Mesodermal cell (in vitro differentiated cells): ENCODE measurements at regions not wholly inside any gene's neighbourhood (a gene's known extent, or its start where the extent isn't known, plus 50 kb on each side); places are given as distances from the start of the nearest gene placed in this dataset.

Experiments
- H3K27ac ChIP-seq: 2 replicates; pipeline ENCODE4 v1.7.0; 2013; ENCODE audit warnings: mild to moderate bottlenecking, low read depth, low read length, moderate library complexity; ENCODE audit not compliant: severe bottlenecking
- H3K36me3 ChIP-seq: 2 replicates; pipeline ENCODE4 v1.7.1; 2013; ENCODE audit warnings: mild to moderate bottlenecking, low read length, moderate library complexity; ENCODE audit not compliant: control insufficient read depth, insufficient read depth
- H3K4me1 ChIP-seq: one replicate; pipeline ENCODE4 v1.7.1; 2013; ENCODE audit warnings: mild to moderate bottlenecking, low read length; ENCODE audit not compliant: insufficient read depth, control insufficient read depth, poor library complexity, severe bottlenecking
- H3K4me3 ChIP-seq: 2 replicates; pipeline ENCODE4 v1.7.0; 2013; ENCODE audit warnings: low read length, control low read depth, mild to moderate bottlenecking; ENCODE audit not compliant: insufficient read depth, poor library complexity, severe bottlenecking; ENCODE audit errors: extremely low read depth
- H3K9me3 ChIP-seq: 2 replicates; pipeline ENCODE4 v1.7.1; 2013; ENCODE audit warnings: mild to moderate bottlenecking, low read length, moderate library complexity; ENCODE audit not compliant: control insufficient read depth
- WGBS, 2 experiments: methylation state at CpG; one replicate each; pipeline ENCODE4 v1.1.5; 2013; ENCODE audit warnings: missing lambda C conversion rate in 2 of 2; ENCODE audit not compliant: insufficient coverage in 2 of 2; 5-methylcytosine and 5-hydroxymethylcytosine counted together

DNA sequence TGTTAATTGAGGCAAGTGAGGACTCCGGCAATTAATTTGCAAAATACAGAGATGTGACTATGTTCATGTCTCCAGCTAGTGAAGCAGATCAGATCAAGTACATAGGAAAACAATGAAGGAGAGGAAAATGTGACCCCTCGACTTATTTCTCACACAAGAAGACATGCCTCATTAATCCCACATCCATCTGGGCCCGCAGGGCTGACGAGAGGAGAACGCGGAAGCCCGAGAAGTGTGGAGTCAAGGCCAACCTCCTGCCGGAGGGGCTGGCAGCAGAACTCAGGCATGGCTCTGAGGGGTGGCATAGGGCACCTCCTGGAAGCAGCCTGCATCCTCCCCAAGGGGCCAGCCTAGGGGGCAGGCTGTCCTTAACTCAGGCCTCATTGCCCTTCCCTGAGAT lies 54.4 kb downstream of the ZNF503 start:
- peaks cover 6% of the 10 kb centered on the region for H3K4me1 ChIP-seq
- no peaks in the 10 kb centered on the region for H3K9me3 ChIP-seq
- no peak overlapping the region for H3K4me3 ChIP-seq
- H3K27ac ChIP-seq, result no peak overlapping the region
- WGBS, 2 experiments, result 56 to 100% methylated on average over 2 to 3 of the region's 8 CpGs
- H3K36me3 ChIP-seq, result no peaks in the 10 kb centered on the region

DNA sequence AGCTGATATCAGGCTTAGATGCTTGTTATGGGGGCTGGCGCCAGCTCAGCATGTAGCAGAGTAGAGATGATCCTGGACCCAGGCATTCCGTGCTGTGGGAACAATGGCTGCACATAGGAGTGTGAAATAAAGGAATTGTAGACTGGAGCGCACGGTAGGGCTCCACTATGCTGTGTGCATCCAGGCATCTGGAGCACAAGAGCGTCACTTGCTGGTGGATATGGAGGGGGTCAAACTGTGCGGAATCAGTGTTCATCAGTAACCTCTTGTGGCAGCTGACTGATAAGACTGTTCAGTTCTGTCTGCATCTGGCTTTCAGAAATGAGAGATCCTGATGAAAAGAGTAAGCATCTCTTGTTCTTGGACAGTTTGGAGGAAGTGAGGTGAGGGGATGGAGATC lies 55.8 kb downstream of the ZNF503 start:
- Histone ChIP-seq H3K27ac (no peak overlapping the region), H3K4me1 (peaks cover 2% of the 10 kb centered on the region), H3K9me3 (no peaks in the 10 kb centered on the region), H3K36me3 (no peaks in the 10 kb centered on the region), H3K4me3 (no peak overlapping the region)
- 88 to 93% methylated on average over 6 of the region's 6 CpGs for WGBS, 2 experiments

DNA sequence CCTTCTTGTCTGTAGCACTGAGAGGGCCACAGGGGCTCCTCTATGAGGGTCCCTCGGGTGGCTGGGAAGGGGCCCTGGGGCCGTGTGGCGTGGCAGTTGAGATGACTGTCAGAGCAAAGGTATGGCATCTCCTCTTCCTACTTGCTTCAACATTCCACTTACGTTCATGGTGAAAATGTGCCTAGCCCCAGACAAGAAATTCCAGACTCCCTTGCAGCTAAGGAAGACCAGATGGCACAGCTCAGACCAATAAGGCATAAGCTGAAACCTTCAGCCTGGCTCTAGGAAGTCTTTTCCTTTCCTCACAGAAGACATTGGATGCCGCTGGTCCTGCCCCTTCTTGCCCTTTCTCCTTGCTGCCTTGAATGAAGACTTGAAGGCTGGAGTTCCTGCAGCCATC lies 57.4 kb downstream of the ZNF503 start:
- H3K4me3 ChIP-seq, result no peak overlapping the region
- no peaks in the 10 kb centered on the region for H3K9me3 ChIP-seq
- no peak overlapping the region for H3K27ac ChIP-seq
- H3K36me3 ChIP-seq, result no peaks in the 10 kb centered on the region
- 84 to 100% methylated on average over 2 to 4 of the region's 5 CpGs for WGBS, 2 experiments
- no peaks in the 10 kb centered on the region for H3K4me1 ChIP-seq

- Histone ChIP-seq H3K36me3 (no peaks in the 10 kb centered on the region), H3K27ac (no peak overlapping the region), H3K9me3 (no peaks in the 10 kb centered on the region), H3K4me1 (no peaks in the 10 kb centered on the region), H3K4me3 (no peak overlapping the region)
- 64 to 68% methylated on average over 5 of the region's 5 CpGs for WGBS, 2 experiments
Observed at GRCh38 chr10:75342397-75342796, 59.2 kb downstream of the ZNF503 start.

DNA sequence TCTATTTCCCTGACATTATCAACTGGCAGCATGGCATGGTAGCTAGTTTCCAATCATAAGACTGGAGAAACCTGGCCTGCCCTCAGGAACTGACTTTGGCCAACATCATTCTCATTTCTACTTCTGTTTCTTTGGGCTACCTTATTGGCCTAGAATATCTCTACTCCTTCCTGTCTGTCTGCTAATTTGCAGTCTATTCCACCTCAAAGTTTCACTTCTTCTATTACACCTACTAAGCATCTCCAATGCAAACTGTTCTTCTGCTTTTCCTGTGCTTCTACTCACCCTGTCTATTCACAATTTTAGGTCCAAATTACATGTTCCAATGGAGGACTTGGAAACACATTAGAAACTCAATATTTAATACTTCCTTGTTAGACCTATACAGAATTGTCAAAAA lies 65.6 kb downstream of the ZNF503 start:
- H3K4me3 ChIP-seq, result no peak overlapping the region
- no peak overlapping the region for H3K27ac ChIP-seq
- no peaks in the 10 kb centered on the region for H3K9me3 ChIP-seq
- H3K4me1 ChIP-seq, result no peaks in the 10 kb centered on the region
- no peaks in the 10 kb centered on the region for H3K36me3 ChIP-seq

DNA sequence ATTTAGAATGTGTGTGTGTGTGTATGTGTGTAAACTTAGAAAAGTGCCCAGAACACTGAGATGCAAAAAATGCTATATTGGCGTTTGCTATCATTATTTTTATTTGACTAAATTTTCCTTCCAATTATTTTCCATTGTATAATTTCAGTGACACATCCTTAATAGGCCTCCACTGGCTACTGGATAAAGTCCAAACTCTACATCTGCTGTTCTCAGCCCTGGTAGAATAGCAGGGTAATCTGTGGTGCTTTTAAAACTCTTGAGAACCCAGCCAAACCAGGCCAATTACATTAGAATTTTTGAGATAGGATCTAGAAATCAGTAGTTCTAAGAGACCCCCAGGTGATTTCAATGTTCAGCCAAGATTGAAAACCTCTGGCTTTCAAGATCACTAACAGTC lies 66.4 kb downstream of the ZNF503 start:
- H3K36me3 ChIP-seq, result no peaks in the 10 kb centered on the region
- H3K4me3 ChIP-seq, result no peak overlapping the region
- H3K27ac ChIP-seq, result no peak overlapping the region
- no peaks in the 10 kb centered on the region for H3K4me1 ChIP-seq
- H3K9me3 ChIP-seq, result no peaks in the 10 kb centered on the region
- WGBS, 2 experiments, result no CpG with 5 or more reads among the region's 1 CpG

GRCh38 chr10:75334720-75335119 lies 66.8 kb downstream of the ZNF503 start:
- WGBS, 2 experiments, result no CpG with 5 or more reads among the region's 1 CpG
- Histone ChIP-seq H3K36me3 (no peaks in the 10 kb centered on the region), H3K27ac (no peak overlapping the region), H3K4me3 (no peak overlapping the region), H3K4me1 (no peaks in the 10 kb centered on the region), H3K9me3 (no peaks in the 10 kb centered on the region)

- H3K9me3 ChIP-seq, result no peaks in the 10 kb centered on the region
- H3K4me3 ChIP-seq, result no peak overlapping the region
- H3K36me3 ChIP-seq, result no peaks in the 10 kb centered on the region
- WGBS, 2 experiments, result no CpG with 5 or more reads among the region's 1 CpG
- no peak overlapping the region for H3K27ac ChIP-seq
- H3K4me1 ChIP-seq, result no peaks in the 10 kb centered on the region
Observed at GRCh38 chr10:75332081-75332480, 69.5 kb downstream of the ZNF503 start.

DNA sequence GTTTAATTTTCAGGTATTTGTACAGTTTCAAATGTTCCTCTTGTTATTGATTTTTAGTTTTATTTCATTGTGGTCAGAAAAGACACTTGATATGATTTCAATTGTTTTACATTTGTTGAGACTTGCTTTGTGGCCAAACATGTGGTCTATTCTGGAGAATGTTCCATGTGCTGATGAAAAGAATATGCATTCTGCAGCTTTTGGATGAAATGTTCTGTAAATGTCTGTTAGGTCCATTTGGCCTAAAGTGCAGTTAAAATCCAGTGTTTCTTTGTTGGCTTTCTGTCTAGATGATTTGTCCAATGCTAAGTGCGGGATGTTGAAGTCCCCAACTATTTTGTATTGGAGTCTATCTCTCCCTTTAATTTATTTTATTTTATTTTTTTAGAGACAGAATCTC lies 70.5 kb downstream of the ZNF503 start:
- Histone ChIP-seq H3K9me3 (no peaks in the 10 kb centered on the region), H3K27ac (no peak overlapping the region), H3K4me1 (no peaks in the 10 kb centered on the region), H3K4me3 (no peak overlapping the region), H3K36me3 (no peaks in the 10 kb centered on the region)
- no CpG with 5 or more reads among the region's 1 CpG for WGBS, 2 experiments

GRCh38 chr10:75329190-75329745 lies 72.3 kb downstream of the ZNF503 start:
- Histone ChIP-seq H3K36me3 (no peaks in the 10 kb centered on the region), H3K9me3 (no peaks in the 10 kb centered on the region)
- WGBS, 2 experiments, result 90 to 100% methylated on average over 1 to 2 of the region's 2 CpGs

DNA sequence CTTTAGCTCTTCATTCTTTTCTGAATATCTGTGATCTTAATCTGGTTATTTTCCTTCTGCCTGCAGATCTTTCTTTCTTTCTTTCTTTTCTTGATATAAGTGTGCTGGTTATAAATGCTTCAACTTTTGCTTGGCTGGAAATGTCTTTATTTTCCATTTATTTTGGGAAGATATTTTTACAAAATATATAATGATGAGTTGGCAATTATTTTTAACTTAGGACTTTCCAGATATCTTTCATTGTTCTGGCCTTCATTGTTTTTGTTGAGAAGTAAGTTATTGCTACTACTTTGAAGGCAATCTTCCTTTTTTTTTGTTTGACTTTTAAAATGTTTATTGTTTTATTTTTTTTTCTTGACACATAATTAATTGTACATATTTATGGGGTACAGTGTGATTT lies 75.3 kb downstream of the ZNF503 start:
- Histone ChIP-seq H3K4me3 (no peak overlapping the region), H3K36me3 (no peaks in the 10 kb centered on the region), H3K27ac (no peak overlapping the region), H3K4me1 (no peaks in the 10 kb centered on the region), H3K9me3 (no peaks in the 10 kb centered on the region)

More at GRCh38 chr10:75329190-75329745, 72.3 kb downstream of the ZNF503 start:
- H3K27ac ChIP-seq, result no peak overlapping the region
- no peaks in the 10 kb centered on the region for H3K4me1 ChIP-seq
- H3K4me3 ChIP-seq, result no peak overlapping the region

- no peaks in the 10 kb centered on the region for H3K4me1 ChIP-seq
- H3K9me3 ChIP-seq, result no peaks in the 10 kb centered on the region
- H3K27ac ChIP-seq, result no peak overlapping the region
- H3K4me3 ChIP-seq, result no peak overlapping the region
- H3K36me3 ChIP-seq, result no peaks in the 10 kb centered on the region
Observed at GRCh38 chr10:75319274-75319673, 82.3 kb downstream of the ZNF503 start.
